HG02623 (cell line): ENCODE measurements at regions not wholly inside any gene's neighbourhood (a gene's known extent, or its start where the extent isn't known, plus 50 kb on each side); places are given as distances from the start of the nearest gene placed in this dataset.
"Not testable (repeated sequence)": the region's sequence is repeated elsewhere in the genome, so short reads cannot be mapped to it uniquely, and the experiment has no call there.

Source experiments
- ATAC-seq: cut with Tn5 transposase; IDR thresholded peaks from one replicate; pipeline ENCODE4 v1.9.1; 2021; ENCODE audit warnings: moderate library complexity; ENCODE audit not compliant: unreplicated experiment

DNA sequence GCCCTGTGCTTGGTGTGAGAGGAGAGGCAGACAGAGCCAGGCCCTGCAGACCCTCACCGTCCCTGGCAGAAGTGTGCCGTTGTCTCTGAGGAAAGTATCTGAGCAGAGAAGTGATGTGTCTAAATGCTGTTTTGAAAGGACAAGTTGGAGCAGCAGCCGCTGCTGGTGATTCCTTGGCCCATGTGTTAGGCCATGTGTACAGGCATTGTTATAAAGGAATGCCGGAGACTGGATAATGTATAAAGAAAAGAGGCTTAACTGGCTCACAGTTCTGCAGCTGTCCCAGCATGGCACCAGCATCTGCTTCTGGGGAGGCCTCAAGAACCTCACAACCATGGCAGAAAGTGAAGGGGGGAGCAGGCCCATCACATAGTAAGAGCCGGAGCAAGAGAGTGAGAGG is 334.6 kb upstream of the ATP10A start:
- ATAC-seq = no peak

DNA sequence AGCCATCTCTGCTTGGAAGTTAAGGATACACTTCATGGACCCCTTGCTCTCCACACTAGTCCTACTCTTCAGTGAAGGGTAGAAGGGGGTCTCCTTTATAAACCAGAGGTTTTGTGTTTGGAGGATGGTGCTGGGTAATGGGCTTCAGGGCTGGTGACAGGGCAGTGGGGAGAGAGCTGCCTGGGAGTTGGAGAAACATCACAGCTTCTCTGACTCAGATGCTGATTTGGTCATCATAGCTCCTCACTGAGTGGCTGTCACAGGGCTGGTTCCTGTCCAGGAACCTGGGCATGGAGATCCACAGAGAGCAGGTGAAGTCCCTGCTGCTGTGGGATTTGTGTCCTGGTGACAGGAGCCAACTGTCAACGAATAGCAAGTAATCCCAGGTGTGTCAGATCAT is 333.9 kb upstream of the ATP10A start:
- no peak for ATAC-seq

DNA sequence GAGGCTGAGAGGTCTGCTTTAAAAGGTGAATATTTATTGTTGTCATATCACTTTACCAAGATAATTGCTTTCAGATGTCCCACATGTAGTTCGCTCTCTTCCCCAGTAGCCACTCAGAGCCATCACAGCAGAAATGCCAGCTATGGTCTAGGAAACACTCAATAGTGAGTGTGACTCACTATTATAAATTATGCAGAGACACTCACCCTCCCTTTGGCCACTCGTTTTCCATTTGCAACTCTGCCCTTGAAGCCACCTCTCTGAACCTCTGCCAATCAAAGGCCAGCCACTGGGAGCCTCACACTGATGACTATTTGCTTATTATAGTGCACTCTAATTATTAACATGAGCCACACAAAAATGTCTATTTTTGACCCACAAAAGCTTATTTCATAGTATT is 328.1 kb upstream of the ATP10A start:
- no peak for ATAC-seq

GRCh38 chr15:26186138-26186537 is 323.0 kb upstream of the ATP10A start:
- not testable (repeated sequence) for ATAC-seq

GRCh38 chr15:26182441-26182840 is 319.3 kb upstream of the ATP10A start:
- no peak for ATAC-seq

- no peak for ATAC-seq
These were observed 316.8 kb upstream of the ATP10A start for GRCh38 chr15:26179906-26180305.

DNA sequence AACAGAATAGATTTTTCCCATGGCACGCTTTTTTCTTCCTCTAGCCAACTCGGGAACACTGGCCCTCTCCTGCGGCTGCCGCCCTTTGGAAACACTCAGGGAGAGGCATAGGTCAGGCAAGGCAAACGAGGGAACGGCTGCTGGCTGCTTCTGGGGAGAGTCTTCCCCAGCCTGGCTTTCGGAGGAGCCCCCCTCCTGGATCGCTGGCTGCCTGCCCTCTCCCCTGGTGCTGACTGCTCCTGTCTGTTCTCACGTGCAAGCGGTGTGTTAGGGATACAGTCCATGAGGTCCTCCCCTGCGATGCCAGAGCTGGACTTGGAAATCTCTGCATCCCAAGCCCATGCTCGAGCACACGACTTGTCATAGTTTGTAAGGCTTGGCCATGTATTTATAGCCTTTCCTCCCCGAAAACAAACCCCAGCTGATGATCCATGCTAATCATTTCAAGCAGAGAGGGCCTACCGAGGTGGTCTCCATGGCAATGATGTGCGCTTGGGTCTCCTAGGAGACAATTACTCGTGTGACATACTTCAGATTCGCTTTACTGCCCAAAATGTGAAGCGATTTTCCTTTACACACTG is 315.6 kb upstream of the ATP10A start:
- ATAC-seq = no peak

GRCh38 chr15:26177816-26178215 is 314.7 kb upstream of the ATP10A start:
- ATAC-seq = no peak

GRCh38 chr15:26176831-26177230 is 313.7 kb upstream of the ATP10A start:
- no peak for ATAC-seq

DNA sequence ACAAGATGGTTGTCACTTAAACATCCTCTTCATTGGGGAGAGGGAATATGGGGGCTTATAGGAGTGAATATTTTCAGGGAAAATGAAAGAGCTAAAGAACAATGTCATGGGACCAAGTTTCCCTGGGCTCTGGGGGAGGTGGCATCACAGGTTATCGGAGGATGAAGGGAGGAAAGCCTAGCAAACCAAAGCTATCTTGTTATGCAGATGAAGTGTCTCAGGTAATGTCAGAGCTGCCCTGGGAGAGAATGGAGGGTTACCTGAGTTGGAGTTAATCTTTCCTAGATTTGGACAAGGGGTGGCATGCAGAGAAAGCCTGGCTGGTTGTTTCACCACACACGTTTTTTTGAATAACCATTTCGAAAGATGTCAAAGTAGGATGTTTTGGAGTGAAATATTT is 308.1 kb upstream of the ATP10A start:
- ATAC-seq = no peak

DNA sequence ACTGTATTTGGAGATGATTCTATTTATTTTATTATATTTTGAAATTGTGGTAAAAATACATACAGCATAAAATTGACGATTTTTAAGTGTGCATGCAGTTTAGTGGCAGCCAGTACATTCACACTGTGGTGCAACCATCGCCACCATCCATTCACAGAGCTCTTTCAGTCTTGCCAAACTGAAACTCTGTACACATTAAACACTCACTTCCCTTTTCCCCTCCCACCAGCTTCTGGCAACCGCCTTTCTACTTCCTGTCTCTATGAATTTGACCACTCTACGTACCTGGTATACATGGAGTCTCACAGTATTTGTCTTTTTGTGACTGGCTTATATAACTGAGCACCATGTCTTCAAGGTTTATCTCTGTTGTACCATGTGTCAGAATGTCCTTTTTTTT is 303.3 kb upstream of the ATP10A start:
- ATAC-seq = no peak

- ATAC-seq = no peak
These were observed 302.4 kb upstream of the ATP10A start for GRCh38 chr15:26165546-26165945.

GRCh38 chr15:26160343-26160742 is 297.2 kb upstream of the ATP10A start:
- no peak for ATAC-seq

- no peak for ATAC-seq
These were observed 295.0 kb upstream of the ATP10A start for GRCh38 chr15:26158176-26158575.

- ATAC-seq = no peak
These were observed 294.0 kb upstream of the ATP10A start for GRCh38 chr15:26157081-26157480.

DNA sequence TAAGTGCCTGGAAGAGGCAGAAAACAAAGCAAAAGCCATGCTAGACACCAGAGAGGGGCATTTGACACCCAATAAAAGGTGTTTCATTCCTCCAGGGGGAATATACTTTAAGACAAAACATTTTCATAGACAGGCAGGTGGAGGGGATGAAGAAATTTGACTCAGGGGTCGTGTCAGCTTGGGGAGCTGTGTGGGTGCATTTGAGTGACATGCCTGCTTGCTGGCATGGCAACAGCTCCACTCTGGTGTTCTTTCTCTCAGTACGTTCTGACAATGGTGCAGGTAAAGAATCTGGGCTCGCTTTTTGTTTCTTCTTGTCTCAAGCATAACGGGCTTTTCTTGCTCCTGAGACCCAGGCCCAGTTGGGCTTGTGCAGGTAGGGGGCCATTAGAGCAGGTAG is 292.9 kb upstream of the ATP10A start:
- ATAC-seq = no peak

DNA sequence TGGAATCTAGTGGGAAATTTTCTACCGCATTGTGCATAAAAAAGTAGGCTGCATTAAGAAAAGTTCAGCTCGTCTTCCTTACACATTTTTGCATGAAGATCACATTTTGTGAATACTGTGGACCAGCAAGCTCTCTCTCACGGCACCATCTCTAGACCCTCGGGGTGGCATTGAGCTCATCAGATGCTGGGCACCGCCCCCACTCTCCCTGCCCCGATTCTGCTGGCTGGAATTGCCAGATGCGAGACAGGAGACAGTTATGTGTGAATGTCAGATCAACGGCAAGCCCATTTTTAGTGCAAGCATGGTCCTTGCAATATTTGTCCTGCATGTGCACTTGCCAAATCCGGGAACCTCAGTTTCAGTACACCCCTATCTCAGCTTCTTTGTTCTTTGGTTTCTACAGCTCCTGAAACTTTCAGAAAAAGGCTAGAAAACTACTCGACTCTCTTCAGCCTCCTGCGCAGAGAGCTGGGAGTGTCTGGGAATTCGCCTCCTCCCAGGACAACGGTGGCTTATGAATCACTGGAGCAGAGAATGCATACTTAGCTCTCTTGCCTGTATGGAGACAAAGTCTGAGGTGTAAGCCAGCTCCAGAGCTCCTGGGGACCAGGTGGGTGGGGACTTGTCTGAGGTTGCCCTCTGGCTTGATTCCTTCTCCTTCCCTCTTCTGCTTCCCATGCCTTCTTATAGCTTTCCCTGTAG is 285.2 kb upstream of the ATP10A start:
- ATAC-seq = no peak

DNA sequence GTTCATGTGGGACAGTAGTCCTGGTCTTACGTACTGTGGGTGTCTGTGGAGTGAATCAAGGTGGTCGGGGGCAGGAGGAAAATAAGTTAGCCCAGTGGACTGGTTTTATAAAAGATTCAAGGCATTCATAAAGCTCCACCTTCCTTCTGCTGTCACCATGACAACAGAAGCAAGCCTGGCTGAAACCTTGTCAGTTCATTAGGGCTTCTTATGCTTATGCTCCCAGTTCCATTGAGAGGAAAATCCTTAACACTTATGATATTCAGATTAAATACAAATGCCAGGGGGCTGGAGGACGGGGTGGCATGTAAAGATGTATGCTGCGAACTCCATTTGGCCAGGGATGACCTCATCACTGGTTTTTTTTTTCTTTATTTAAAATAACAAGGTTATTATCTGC is 283.1 kb upstream of the ATP10A start:
- no peak for ATAC-seq

DNA sequence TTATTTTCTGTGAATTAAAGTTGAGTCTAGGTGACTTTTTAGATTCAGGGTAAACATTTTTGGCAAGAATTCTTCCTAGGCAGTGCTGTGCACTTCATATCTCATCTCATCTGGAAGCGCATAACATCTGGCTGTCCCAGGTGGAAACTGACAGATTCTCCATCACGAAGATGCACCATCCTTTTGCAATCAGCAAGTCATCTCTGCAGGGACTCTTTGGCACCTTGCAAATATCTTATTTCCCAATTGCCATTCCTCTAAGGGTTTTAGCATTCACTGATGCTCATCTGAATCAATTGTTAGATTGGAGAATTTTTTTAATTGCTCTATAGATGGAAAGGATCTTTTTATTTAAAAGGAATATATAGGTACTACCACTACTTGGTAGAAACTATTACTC is 282.7 kb upstream of the ATP10A start:
- no peak for ATAC-seq

GRCh38 chr15:26144836-26145235 is 281.7 kb upstream of the ATP10A start:
- no peak for ATAC-seq

DNA sequence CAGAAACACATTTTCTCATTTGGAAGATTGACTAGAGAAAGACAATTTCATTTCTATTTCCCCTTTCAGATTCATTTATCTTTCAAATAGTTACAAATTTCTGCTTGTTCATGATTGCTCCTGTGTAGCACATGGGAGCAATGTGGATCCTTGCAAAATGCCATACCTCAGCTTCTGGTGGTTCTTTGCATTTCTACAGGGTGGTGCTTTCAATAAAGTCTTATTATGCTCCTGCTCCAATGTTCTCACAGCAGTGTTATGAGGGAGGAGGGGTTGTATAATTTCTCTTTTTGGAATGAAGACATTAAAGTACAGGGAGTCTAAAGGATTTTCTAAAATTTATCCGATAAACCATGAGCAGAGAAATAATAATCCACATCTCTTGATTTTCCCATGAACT is 280.1 kb upstream of the ATP10A start:
- ATAC-seq = no peak

DNA sequence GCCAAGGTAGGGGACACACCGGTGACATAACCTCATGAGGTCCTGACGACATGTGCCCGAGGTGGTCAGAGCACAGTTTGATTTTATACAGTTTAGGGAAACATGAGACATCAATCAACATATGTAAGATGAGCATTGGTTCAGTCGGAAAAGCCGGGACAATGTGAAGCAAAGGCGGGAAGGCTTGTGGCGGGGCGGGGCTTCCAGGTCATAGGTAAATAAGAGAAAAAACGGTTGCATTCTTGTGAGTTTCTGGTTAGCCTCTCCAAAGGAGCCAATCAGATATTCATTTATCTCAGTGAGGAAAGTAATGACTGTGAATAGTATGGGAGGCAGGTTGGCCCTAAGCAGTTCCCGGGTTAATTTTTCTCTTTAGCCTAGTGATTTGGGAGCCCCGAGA is 271.7 kb upstream of the ATP10A start:
- ATAC-seq = no peak

GRCh38 chr15:26134152-26134551 is 271.0 kb upstream of the ATP10A start:
- ATAC-seq = no peak
